ENCODE measurements at regions not wholly inside any gene's neighbourhood (a gene's known extent, or its start where the extent isn't known, plus 50 kb on each side); places are given as distances from the start of the nearest gene placed in this dataset.
"Not testable (repeated sequence)": the region's sequence is repeated elsewhere in the genome, so short reads cannot be mapped to it uniquely, and the experiment has no call there.

DNA sequence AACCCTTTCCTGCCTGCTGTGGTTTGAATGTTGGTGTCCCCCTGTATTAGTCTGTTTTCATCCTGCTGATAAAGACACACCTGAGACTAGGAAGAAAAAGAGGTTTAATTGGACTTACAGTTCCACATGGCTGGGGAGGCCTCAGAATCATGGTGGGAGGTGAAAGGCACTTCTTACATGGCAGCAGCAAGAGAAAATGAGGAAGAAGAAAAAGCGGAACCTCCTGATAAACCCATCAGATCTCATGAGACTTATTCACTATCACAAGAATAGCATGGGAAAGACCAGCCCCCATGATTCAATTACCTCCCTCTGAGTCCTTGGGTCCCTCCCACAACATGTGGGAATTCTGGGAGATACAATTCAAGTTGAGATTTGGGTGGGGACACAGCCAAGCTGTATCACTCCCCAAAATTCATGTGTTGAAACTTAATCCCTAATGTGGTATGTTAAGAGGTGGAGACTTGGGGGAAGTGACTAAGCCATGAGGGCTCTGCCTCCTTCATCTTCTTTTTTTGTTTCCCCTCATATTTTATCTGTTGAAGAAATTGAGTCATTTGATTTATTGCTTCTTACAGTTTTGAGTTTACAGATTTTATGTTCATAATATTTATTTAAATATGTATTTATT, 64.9 kb upstream of the SYNCRIP start:
- TF ChIP-seq, protein P1, sequence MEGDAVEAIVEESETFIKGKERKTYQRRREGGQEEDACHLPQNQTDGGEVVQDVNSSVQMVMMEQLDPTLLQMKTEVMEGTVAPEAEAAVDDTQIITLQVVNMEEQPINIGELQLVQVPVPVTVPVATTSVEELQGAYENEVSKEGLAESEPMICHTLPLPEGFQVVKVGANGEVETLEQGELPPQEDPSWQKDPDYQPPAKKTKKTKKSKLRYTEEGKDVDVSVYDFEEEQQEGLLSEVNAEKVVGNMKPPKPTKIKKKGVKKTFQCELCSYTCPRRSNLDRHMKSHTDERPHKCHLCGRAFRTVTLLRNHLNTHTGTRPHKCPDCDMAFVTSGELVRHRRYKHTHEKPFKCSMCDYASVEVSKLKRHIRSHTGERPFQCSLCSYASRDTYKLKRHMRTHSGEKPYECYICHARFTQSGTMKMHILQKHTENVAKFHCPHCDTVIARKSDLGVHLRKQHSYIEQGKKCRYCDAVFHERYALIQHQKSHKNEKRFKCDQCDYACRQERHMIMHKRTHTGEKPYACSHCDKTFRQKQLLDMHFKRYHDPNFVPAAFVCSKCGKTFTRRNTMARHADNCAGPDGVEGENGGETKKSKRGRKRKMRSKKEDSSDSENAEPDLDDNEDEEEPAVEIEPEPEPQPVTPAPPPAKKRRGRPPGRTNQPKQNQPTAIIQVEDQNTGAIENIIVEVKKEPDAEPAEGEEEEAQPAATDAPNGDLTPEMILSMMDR (IDR thresholded peaks at IDR 0.05; ENCODE audit: insufficient read depth, low read length): not testable (repeated sequence)
- TF ChIP-seq POLR2AphosphoS5, GABPA (IDR thresholded peaks at IDR 0.05; ENCODE audit: low read depth): not testable (repeated sequence)
- TF ChIP-seq, protein P2, sequence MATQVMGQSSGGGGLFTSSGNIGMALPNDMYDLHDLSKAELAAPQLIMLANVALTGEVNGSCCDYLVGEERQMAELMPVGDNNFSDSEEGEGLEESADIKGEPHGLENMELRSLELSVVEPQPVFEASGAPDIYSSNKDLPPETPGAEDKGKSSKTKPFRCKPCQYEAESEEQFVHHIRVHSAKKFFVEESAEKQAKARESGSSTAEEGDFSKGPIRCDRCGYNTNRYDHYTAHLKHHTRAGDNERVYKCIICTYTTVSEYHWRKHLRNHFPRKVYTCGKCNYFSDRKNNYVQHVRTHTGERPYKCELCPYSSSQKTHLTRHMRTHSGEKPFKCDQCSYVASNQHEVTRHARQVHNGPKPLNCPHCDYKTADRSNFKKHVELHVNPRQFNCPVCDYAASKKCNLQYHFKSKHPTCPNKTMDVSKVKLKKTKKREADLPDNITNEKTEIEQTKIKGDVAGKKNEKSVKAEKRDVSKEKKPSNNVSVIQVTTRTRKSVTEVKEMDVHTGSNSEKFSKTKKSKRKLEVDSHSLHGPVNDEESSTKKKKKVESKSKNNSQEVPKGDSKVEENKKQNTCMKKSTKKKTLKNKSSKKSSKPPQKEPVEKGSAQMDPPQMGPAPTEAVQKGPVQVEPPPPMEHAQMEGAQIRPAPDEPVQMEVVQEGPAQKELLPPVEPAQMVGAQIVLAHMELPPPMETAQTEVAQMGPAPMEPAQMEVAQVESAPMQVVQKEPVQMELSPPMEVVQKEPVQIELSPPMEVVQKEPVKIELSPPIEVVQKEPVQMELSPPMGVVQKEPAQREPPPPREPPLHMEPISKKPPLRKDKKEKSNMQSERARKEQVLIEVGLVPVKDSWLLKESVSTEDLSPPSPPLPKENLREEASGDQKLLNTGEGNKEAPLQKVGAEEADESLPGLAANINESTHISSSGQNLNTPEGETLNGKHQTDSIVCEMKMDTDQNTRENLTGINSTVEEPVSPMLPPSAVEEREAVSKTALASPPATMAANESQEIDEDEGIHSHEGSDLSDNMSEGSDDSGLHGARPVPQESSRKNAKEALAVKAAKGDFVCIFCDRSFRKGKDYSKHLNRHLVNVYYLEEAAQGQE (IDR thresholded peaks at IDR 0.05; ENCODE audit: insufficient replicate concordance, low read depth): not testable (repeated sequence)
